SU-DHL-6 (cell line): ENCODE measurements at regions not wholly inside any gene's neighbourhood (a gene's known extent, or its start where the extent isn't known, plus 50 kb on each side); places are given as distances from the start of the nearest gene placed in this dataset.

Experiments
- EZH2phosphoT487 ChIP-seq: fragments of 200-600 bp; sonication (generic), shearing (Covaris generic); conservative IDR thresholded peaks from 2 replicates; pipeline ENCODE4 v1.6.1; 2018; ENCODE audit warnings: mild to moderate bottlenecking, antibody characterized with exemption, low read length, moderate library complexity, mixed read lengths
- TF ChIP-seq, protein P1 (sequence below): fragments of 200-600 bp; sonication (generic); IDR thresholded peaks from one replicate; pipeline ENCODE4 v1.5.1; 2017; ENCODE audit warnings: antibody characterized with exemption, mild to moderate bottlenecking, low read length, moderate library complexity; ENCODE audit not compliant: insufficient read depth, poor library complexity, severe bottlenecking

DNA sequence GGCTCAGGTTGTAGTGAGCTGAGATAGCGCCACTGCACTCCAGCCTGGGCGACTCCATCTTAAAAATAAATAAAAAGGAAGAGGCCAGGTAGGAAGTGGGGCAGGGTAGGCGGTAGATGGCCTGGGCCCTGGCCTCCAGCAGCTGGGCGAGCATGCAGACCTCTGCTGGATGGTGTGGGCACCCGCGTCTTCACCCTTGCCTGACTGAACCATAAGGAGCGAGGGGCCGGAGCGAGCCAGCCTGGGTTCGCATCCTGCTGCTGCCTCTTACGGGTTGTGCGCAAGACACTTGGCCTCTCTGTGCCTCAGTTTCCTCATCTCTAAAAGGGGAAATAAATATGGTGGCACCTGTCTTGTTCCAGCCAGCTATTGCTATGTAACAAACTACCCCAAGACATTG is 146.1 kb upstream of the GSE1 start:
- TF ChIP-seq, protein P1, sequence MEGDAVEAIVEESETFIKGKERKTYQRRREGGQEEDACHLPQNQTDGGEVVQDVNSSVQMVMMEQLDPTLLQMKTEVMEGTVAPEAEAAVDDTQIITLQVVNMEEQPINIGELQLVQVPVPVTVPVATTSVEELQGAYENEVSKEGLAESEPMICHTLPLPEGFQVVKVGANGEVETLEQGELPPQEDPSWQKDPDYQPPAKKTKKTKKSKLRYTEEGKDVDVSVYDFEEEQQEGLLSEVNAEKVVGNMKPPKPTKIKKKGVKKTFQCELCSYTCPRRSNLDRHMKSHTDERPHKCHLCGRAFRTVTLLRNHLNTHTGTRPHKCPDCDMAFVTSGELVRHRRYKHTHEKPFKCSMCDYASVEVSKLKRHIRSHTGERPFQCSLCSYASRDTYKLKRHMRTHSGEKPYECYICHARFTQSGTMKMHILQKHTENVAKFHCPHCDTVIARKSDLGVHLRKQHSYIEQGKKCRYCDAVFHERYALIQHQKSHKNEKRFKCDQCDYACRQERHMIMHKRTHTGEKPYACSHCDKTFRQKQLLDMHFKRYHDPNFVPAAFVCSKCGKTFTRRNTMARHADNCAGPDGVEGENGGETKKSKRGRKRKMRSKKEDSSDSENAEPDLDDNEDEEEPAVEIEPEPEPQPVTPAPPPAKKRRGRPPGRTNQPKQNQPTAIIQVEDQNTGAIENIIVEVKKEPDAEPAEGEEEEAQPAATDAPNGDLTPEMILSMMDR: no peak
- no peak for TF ChIP-seq EZH2phosphoT487
